Breast epithelium (tissue), 4 donors: ENCODE measurements at regions not wholly inside any gene's neighbourhood (a gene's known extent, or its start where the extent isn't known, plus 50 kb on each side); places are given as distances from the start of the nearest gene placed in this dataset.

Experiments
- DNase-seq, 2 donors: peaks; one replicate each; pipeline ENCODE4 v3.0.0-alpha.2; 2019; ENCODE audit warnings: low spot score in 2 of 2
- H3K27ac ChIP-seq, 2 donors: fragments of 200-600 bp; sonication (generic) in 1 of 2; one replicate each; pipeline ENCODE4 v1.5.1; 2016 to 2019; ENCODE audit warnings: mild to moderate bottlenecking in 1 of 2
- H3K27me3 ChIP-seq, 2 donors: fragments of 200-600 bp; sonication (generic) in 1 of 2; one replicate each; pipeline versions ENCODE4 v1.5.1 to v1.6.0; 2017 to 2019; ENCODE audit warnings: control low read depth in 1 of 2, mild to moderate bottlenecking in 1 of 2
- H3K36me3 ChIP-seq: fragments of 200-600 bp; one replicate; pipeline ENCODE4 v1.5.1; 2019
- H3K4me1 ChIP-seq, 2 donors: fragments of 200-600 bp; sonication (generic); one replicate each; pipeline ENCODE4 v1.5.1; 2016 to 2019; ENCODE audit warnings: control low read depth in 1 of 2
- H3K4me3 ChIP-seq, 3 donors: fragments of 200-600 bp; sonication (generic); 1 replicate in 2 of 3; 2 replicates in 1 of 3; pipeline ENCODE4 v1.5.1; 2016 to 2019; ENCODE audit warnings: mild to moderate bottlenecking in 3 of 3, moderate library complexity in 2 of 3
- H3K9me3 ChIP-seq, 2 donors: fragments of 200-600 bp; sonication (generic) in 1 of 2; one replicate each; pipeline ENCODE4 v1.5.1; 2016 to 2019; ENCODE audit warnings: control low read depth in 1 of 2
- CTCF ChIP-seq, 3 donors: fragments of 450-650 bp; IDR thresholded peaks; one replicate each; pipeline ENCODE4 v1.5.1; 2016 to 2017; ENCODE audit warnings: antibody characterized with exemption in 3 of 3, mild to moderate bottlenecking in 3 of 3, moderate library complexity in 3 of 3
- POLR2A ChIP-seq: fragments of 450-650 bp; IDR thresholded peaks from one replicate; pipeline ENCODE4 v1.6.1; 2016; ENCODE audit warnings: antibody characterized with exemption, mild to moderate bottlenecking, moderate library complexity
- POLR2AphosphoS5 ChIP-seq, 3 donors: sonication (generic); formaldehyde crosslinking; IDR thresholded peaks; one replicate each; pipeline ENCODE4 v1.6.1; 2017; ENCODE audit warnings: antibody characterized with exemption in 3 of 3
- intact Hi-C: fragments of 100-400 bp; cut with DNase I; formaldehyde crosslinking; loops from one replicate; pipeline ENCODE4 v1.15.1; 2023; ENCODE audit warnings: low total_unique reads

- DNase-seq: no peak
- Histone ChIP-seq H3K9me3 (peaks cover 0 to 10% of the 10 kb centered on the region in 2 donors), H3K4me1 (no peaks in the 10 kb centered on the region), H3K4me3 (no peak overlapping the region), H3K27me3 (peaks cover 0 to 56% of the 10 kb centered on the region in 2 donors), H3K36me3 (no peaks in the 10 kb centered on the region), H3K27ac (no peak overlapping the region)
- TF ChIP-seq CTCF (IDR thresholded peaks at IDR 0.05): no peak
- no peak for TF ChIP-seq POLR2AphosphoS5 (IDR thresholded peaks at IDR 0.05)
- no peak for TF ChIP-seq POLR2A
- intact Hi-C loops: no loop called here
Measured at GRCh38 chr17:5947701-5948180, 122.4 kb upstream of the WSCD1 start.

DNA sequence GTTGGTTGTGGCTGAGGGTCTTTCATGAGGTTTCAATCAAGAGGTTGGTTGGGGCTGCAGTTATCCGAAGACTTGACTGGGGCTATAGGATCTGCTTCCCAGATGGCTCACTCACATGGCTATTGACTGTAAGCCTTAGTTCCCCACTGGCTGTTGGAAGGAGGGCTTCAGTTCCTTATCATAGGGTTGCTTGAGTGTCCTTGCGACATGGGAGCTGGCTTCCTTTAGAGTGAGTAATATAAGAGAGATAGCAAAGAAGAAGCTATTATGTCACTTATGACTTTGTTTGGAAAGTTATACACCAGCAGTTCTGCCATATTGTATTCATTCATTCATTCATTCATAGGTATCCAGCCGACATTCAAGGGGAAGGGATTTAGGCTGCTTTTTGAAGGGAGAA, 121.4 kb upstream of the WSCD1 start:
- no peak for DNase-seq
- intact Hi-C loops: no loop called here
- H3K27ac ChIP-seq: no peak overlapping the region
- H3K36me3 ChIP-seq: no peaks in the 10 kb centered on the region
- no peak overlapping the region for H3K4me3 ChIP-seq
- H3K9me3 ChIP-seq: peaks cover 0 to 10% of the 10 kb centered on the region in 2 donors
- H3K4me1 ChIP-seq: no peaks in the 10 kb centered on the region
- TF ChIP-seq POLR2AphosphoS5 (IDR thresholded peaks at IDR 0.05): no peak
- H3K27me3 ChIP-seq: peaks cover 0 to 51% of the 10 kb centered on the region in 2 donors

GRCh38 chr17:5950878-5951277, 119.3 kb upstream of the WSCD1 start:
- peaks cover 0 to 44% of the 10 kb centered on the region in 2 donors for H3K27me3 ChIP-seq
- intact Hi-C loops: no loop called here
- peaks cover 10 to 21% of the 10 kb centered on the region in 2 donors for H3K9me3 ChIP-seq
- no peak overlapping the region for H3K4me3 ChIP-seq
- DNase-seq: no peak
- no peaks in the 10 kb centered on the region for H3K36me3 ChIP-seq
- TF ChIP-seq POLR2A (no peak), CTCF (IDR thresholded peaks at IDR 0.05) (no peak)
- no peak overlapping the region for H3K27ac ChIP-seq
- no peaks in the 10 kb centered on the region for H3K4me1 ChIP-seq

DNA sequence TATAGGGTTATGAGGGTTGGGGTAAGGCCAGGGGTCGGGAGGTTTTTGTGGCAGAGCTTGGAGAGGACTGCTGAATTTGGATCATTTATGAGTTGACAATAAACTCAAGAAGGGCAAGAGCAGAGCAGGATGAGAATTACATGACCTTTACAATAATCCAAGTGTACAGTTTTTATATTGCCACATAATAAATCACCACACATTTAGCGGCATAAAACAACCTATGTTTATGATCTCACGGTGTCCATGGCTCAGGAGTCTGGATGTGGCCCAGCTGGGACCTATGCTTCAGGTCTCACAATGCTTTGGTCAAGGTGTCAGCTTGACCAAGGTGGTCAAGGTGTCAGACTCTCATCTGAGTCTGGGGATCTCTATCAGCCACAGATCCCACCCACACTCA, 118.3 kb upstream of the WSCD1 start:
- H3K4me1 ChIP-seq: no peaks in the 10 kb centered on the region
- H3K36me3 ChIP-seq: no peaks in the 10 kb centered on the region
- peaks cover 0 to 43% of the 10 kb centered on the region in 2 donors for H3K27me3 ChIP-seq
- TF ChIP-seq CTCF (IDR thresholded peaks at IDR 0.05) (no peak), POLR2A (no peak), POLR2AphosphoS5 (IDR thresholded peaks at IDR 0.05) (no peak)
- no peak for DNase-seq
- H3K9me3 ChIP-seq: peaks cover 10 to 25% of the 10 kb centered on the region in 2 donors
- intact Hi-C loops: no loop called here
- H3K4me3 ChIP-seq: no peak overlapping the region
- H3K27ac ChIP-seq: no peak overlapping the region

- DNase-seq: no peak
Measured at GRCh38 chr17:5952518-5952917, 117.7 kb upstream of the WSCD1 start.

More at GRCh38 chr17:5952518-5952917, 117.7 kb upstream of the WSCD1 start:
- Histone ChIP-seq H3K27ac (no peak overlapping the region), H3K9me3 (peaks cover 10 to 31% of the 10 kb centered on the region in 2 donors), H3K36me3 (no peaks in the 10 kb centered on the region), H3K27me3 (peaks cover 0 to 37% of the 10 kb centered on the region in 2 donors), H3K4me1 (no peaks in the 10 kb centered on the region), H3K4me3 (no peak overlapping the region)
- TF ChIP-seq POLR2A: no peak
- TF ChIP-seq CTCF (IDR thresholded peaks at IDR 0.05): no peak
- intact Hi-C loops: no loop called here
